GM18507 (cell line): ENCODE measurements at regions not wholly inside any gene's neighbourhood (a gene's known extent, or its start where the extent isn't known, plus 50 kb on each side); places are given as distances from the start of the nearest gene placed in this dataset.

ENCODE experiments used
- DNase-seq: peaks from one replicate; pipeline ENCODE4 v3.0.0; 2011; ENCODE audit warnings: low read depth; ENCODE audit not compliant: insufficient read length; ENCODE audit errors: extremely low spot score
- FAIRE-seq: peaks from 2 replicates; lab custom pipeline; 2011; peaks lifted over from hg19 to GRCh38; lab: Jason Lieb, UNC

- FAIRE-seq: no peak
Observed at GRCh38 chr19:28292822-28293500, 920.0 kb downstream of the UQCRFS1 start.

DNA sequence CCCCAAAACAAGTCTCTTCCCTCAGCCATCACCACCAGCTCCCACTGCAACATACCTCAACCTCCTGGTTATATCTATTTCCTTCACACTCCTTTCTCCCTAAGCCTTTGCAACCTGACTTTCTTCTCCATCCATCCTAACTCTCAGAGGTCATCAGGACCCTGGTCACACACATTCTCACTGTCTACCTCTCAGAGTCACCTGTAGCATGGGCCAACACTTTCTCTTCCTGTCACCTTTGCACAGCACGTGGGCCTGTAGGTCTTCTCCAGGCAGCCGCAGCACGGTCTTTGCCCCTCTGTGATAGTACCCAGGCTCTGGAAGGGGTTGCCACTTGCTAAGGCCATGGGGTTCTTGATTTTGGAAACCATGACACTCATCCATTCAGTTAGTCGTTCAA lies 921.1 kb downstream of the UQCRFS1 start:
- no peak for FAIRE-seq

More at GRCh38 chr19:28292822-28293500, 920.0 kb downstream of the UQCRFS1 start:
- DNase-seq: no peak

GRCh38 chr19:28290963-28291657 lies 921.8 kb downstream of the UQCRFS1 start:
- FAIRE-seq (no peak), DNase-seq (no peak)

More for the DNA sequence above, 921.1 kb downstream of the UQCRFS1 start:
- DNase-seq: no peak

DNA sequence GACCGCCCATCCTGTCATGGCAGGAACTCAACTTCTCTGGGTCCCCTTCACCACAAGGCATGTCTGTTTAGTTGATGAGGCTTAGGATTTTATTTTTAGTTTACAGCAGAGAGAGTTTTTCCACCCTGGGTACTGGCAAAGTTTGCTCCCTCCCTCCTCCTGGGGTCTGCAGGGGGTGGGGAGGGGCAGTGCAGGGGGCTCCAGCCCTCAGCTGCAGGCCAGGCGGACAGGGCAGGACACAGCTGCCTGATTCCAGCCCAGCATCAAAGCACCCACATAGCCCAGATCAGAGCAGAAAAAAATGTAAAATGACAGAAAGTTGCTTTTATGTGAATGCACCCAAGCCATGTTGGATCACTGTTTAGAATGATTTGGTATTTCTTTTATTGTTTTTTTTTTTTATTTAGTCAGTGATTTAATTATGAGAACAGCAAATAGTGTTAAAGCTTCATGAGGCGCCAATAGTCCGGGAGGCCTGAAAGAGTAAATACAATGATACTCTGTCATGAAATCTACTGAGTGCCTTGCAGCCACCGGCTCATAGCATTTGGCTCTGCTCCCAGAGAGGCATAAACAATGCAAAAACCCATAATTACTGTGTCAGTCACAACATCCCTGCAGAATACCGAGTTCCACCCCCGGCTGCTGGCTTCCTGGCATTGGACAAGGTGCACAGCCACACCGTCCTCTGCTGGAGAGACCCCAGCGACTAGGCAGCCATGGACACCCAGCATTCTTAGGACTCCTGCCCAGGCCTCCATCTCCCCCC lies 923.5 kb downstream of the UQCRFS1 start:
- no peak for FAIRE-seq
- no peak for DNase-seq

DNA sequence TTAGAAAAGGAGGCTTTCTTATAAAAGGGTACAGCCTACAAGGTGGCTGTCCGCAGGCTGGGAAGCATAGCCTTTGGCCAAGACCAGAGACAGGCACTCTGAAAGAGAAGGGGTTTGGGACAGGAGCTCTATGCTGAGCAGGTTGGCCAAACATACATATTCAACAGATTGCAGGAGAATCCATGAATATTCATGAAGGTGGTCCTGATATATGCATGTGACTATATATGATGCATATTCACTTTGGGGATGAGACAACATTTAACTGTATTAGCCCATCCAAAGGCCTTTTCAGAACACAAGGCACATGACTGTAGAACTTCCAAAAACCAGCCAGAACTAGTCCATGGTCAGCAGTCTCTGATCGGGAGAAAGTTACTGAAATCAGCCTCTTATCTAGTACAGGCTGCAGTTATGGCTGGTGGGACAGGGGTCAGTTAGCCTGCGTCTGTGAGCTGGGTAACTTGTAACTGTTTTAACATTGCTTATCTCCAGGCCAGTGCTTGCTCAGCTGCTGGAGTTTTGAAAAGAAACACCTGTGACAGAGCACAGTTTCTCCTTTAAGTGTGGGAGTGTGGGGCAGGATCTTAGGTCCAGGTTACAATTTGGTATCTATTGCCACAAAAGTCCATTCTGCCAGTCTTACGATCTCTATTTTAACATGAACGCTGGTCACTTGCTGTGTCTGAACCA lies 924.2 kb downstream of the UQCRFS1 start:
- DNase-seq: no peak
- FAIRE-seq: no peak

GRCh38 chr19:28285917-28286316 lies 927.0 kb downstream of the UQCRFS1 start:
- DNase-seq (no peak), FAIRE-seq (no peak)

DNA sequence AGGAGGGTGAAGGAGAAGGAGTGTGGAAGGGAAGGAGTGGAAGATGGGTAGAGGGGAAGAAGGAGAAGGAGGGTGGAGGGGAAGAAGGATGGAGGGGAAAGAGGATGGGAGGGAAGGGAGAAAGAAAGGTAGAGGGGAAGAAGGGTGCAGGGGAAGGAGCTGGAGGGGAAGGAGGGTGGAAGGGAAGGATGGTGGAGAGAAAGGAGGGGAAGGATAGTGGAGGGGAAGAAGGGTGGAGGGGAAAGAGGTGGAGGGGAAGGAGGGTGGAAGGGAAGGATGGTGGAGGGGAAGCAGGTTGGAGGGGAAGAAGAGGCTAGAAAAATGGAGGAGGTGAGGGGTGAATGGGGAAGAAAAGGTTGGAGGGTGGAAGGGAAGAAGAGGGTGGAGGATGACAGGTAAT lies 927.9 kb downstream of the UQCRFS1 start:
- no peak for FAIRE-seq
- DNase-seq: no peak

DNA sequence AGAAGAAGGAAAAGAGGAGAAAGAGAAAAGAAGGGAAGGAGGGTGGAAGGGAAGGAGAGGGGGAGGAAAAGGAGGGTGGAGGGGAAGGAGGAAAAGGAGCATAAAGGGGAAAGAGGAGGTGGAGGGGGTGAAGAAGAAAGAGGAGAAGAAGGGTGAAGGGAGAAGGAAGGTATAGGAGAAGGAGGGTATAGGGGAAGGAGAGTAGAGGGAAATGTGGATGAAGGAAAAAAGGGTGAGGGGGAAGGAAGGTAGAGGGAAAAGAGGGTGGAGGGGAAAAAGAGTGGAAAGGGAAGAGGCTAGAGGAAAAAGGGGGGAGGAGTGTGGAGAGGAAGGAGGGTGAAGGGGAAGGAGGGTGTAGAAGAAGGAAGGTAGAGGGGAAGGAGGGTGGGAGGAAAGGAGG lies 928.6 kb downstream of the UQCRFS1 start:
- DNase-seq: no peak
- no peak for FAIRE-seq

DNA sequence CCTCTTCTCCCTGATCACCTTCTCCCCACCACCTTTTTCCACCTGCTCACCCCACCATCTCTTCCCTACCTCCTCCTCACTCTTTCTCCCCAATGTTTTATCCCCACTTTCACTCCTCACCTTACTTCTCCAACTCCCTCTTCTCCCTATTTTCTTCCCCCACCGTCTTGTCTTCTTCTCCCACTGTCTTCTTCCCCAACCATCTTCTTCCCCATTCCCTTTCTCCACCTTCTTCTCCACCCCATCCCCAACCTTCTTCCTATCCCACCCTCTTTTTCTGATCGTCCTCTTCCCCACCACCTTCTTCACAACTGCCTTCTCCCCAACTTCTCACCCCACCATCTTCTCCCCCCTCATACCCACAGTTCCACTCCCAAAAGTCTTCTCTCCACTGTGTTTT lies 929.4 kb downstream of the UQCRFS1 start:
- DNase-seq (no peak), FAIRE-seq (no peak)

- FAIRE-seq: no peak
- no peak for DNase-seq
Observed at GRCh38 chr19:28281676-28282075, 931.3 kb downstream of the UQCRFS1 start.

GRCh38 chr19:28264556-28264955 lies 948.4 kb downstream of the UQCRFS1 start:
- no peak for DNase-seq
- no peak for FAIRE-seq

DNA sequence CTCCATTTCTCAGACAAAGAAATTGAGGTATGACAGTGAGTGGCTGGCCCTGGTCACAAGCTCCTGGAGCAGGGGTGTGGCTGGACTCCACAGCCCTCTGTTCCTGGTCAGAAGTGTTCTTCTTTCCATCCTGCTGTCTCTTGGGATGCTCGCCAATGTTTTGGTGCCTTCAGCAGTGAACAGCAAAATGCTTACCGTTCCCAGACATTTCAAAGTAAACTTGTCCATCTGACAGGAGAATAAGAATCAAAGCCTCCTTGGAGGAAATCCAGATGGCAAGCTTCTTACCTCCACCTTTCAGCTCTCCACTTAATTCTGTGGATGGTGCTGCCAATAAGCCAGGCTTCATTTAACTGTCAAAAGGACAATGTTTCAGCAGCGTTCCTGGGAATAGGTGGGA lies 954.1 kb downstream of the UQCRFS1 start:
- DNase-seq (no peak), FAIRE-seq (no peak)

GRCh38 chr19:28257396-28257795 lies 955.6 kb downstream of the UQCRFS1 start:
- FAIRE-seq (no peak), DNase-seq (no peak)

GRCh38 chr19:28247243-28247642 lies 965.7 kb downstream of the UQCRFS1 start:
- DNase-seq (no peak), FAIRE-seq (no peak)

GRCh38 chr19:28245937-28246336 lies 967.0 kb downstream of the UQCRFS1 start:
- DNase-seq: no peak
- no peak for FAIRE-seq

DNA sequence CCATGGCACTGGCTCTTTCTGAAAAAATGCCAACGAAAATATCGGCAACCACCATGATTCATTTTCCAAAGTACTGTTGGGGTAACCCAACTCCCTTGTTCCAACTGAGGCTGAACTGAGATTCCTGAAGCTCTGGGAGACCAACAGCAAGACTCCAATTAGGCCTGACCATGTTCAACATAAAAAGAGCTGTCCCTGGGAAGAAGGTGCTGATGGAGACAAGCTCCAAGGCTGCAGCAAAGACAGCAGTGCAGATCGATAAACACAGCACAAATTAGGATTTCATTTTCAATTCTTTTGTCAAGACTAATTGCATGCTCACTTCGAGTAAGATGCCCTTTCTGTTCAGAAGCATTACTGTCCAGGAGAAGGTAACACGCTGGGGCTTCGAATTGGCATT lies 968.0 kb downstream of the UQCRFS1 start:
- FAIRE-seq: no peak

GRCh38 chr19:28242317-28242927 lies 970.5 kb downstream of the UQCRFS1 start:
- no peak for DNase-seq
- FAIRE-seq: no peak

More for the DNA sequence above, 968.0 kb downstream of the UQCRFS1 start:
- no peak for DNase-seq

DNA sequence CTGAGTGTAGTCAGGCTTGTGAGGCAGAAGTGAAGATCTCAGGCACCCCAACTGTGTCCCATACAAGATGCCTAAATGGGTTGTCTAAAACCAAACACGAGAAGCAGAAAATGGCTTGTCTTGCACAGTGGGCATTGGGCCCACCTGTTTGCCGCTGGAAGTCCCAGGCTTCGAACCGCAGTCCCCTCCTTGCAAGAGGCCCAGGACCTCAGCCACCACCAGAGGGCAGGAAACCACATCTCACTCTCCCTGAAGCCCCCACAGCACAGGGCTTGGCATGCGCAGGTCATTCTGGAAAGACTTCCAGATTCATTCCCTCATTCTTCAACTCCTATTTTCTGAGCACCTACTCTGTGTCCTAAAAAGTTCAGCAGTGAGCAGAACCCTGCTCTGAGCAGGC lies 973.7 kb downstream of the UQCRFS1 start:
- FAIRE-seq: no peak
- DNase-seq: no peak

DNA sequence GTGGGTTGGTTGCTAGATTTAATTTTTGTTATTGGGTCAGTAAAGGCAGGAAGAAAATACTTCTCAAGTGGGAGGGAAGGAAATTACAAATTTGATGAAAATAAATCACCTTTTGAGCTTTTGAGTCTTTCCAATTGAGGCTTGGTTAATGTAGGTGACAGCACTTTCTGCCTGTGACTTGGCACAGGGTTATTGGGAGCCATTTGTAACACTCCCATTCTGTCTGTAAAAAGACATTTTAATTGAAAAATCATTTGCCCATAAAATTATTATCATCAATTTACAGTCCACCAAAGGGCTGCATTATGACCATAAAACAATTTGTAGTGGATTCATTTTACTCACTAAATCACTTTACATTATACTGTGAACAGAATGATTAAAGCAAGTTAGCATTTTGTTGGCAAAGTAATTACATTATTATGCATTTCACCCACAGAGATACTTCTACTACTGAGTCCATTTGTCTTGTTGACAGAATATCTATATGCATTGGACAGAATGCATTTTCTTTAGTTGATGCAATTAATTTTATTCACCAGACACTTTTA lies 974.6 kb downstream of the UQCRFS1 start:
- FAIRE-seq (no peak), DNase-seq (no peak)
